ENCODE measurements at regions not wholly inside any gene's neighbourhood (a gene's known extent, or its start where the extent isn't known, plus 50 kb on each side); places are given as distances from the start of the nearest gene placed in this dataset.

DNA sequence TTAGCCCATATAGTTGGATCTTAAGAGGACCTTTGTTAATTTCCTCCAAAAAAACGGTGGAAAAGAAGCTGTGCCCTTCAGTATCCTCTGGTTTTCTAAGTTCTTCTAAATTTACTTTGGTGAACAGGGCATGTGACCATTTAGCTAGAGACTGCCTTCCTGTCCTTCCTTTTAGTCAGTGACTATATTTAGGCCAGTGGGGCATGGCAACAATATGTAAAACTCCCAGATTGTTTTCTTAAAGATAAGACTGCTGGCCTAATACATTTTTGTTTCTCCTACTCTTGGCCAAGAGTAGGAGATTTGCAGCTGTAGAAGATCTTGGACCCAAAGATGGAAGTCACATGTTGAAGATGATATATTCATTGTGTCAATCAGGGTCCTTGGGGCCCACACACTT lies 325.1 kb upstream of the DCN start:
- TF ChIP-seq, protein P1, sequence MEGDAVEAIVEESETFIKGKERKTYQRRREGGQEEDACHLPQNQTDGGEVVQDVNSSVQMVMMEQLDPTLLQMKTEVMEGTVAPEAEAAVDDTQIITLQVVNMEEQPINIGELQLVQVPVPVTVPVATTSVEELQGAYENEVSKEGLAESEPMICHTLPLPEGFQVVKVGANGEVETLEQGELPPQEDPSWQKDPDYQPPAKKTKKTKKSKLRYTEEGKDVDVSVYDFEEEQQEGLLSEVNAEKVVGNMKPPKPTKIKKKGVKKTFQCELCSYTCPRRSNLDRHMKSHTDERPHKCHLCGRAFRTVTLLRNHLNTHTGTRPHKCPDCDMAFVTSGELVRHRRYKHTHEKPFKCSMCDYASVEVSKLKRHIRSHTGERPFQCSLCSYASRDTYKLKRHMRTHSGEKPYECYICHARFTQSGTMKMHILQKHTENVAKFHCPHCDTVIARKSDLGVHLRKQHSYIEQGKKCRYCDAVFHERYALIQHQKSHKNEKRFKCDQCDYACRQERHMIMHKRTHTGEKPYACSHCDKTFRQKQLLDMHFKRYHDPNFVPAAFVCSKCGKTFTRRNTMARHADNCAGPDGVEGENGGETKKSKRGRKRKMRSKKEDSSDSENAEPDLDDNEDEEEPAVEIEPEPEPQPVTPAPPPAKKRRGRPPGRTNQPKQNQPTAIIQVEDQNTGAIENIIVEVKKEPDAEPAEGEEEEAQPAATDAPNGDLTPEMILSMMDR (IDR thresholded peaks at IDR 0.05; ENCODE audit: extremely low read depth, missing control alignments), result no peak
- no peak for DNase-seq (ENCODE audit: low spot score)

DNA sequence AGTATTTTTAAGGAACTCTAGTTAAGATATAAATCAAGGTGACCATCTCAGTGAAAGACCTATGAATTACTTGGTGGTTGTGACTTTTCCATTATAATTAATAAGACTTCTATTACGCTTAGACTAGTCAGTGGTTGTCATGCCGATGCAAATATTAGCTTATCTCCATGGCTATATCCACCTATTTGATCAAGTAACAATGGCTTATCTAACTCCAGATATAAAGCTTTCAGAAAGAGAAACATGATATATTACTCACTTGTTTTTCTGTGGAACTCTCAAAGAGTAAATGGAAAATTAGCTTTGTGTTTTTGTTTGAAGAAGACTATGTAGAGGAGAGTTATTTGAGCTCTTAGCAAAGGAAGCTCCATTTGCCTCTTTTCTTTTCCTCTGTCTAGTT lies 323.8 kb upstream of the DCN start:
- TF ChIP-seq, protein P1 (IDR thresholded peaks at IDR 0.05; ENCODE audit: extremely low read depth, missing control alignments), result no peak
- DNase-seq (ENCODE audit: low spot score), result no peak

DNA sequence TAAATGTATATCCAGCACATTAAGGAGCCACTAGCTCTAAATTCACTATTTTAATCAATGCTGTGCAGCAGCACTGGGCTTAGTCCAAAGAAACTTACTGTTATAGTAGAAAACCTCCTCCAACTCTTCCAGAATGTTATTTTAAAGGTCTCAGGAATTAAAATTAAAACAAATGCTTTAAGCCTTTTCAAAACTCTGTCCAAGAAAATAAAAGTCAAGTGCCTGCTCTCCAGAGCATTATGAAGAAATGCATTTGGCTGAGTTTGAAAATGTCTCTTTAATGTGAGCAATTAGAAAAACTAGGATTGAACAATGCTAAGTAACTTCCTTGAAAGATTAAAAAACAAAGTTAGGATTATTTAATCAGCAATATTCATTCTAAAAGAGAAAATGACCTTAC lies 322.4 kb upstream of the DCN start:
- DNase-seq (ENCODE audit: low spot score), result no peak
- TF ChIP-seq, protein P1 (IDR thresholded peaks at IDR 0.05; ENCODE audit: extremely low read depth, missing control alignments), result no peak

DNA sequence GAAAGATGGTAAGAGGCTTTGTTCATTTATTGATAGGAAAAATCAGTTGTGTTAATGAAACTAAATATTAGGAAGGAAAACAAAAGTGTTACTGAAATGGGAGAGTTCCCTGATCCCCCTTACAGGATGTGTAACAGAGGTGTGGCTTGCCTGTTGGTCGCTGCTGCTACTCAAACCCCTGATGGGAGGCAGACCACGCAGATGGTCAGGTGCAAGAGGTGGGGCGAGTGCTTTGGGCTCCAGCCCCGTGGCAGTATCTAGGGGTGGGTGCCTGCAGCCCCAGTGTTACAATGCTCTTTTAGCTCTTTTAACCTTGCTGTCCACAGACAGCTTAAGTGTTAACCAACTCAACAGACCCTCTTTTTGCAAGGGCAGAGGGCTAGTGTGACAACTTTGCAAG lies 319.6 kb upstream of the DCN start:
- TF ChIP-seq, protein P1 (IDR thresholded peaks at IDR 0.05; ENCODE audit: extremely low read depth, missing control alignments), result no peak
- DNase-seq (ENCODE audit: low spot score), result no peak

DNA sequence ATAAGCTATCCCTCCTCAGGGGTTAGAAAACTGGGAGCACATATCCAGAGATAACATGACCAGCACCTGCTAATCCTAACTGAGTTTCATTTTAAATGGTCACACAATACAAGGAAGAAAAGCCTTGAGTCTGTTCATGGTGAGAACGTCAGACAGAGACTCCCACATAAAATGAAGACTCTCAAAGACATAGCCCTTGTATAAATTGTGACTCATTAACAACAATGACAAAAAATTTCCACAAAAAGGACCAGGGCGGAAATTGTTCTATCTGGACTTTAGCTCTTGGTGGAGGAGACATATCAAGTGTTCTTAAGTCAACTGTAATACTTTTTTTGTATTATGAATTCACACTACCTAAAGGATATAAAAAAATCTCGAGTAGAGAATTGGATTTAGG lies 313.7 kb upstream of the DCN start:
- TF ChIP-seq, protein P1 (IDR thresholded peaks at IDR 0.05; ENCODE audit: extremely low read depth, missing control alignments), result no peak

DNA sequence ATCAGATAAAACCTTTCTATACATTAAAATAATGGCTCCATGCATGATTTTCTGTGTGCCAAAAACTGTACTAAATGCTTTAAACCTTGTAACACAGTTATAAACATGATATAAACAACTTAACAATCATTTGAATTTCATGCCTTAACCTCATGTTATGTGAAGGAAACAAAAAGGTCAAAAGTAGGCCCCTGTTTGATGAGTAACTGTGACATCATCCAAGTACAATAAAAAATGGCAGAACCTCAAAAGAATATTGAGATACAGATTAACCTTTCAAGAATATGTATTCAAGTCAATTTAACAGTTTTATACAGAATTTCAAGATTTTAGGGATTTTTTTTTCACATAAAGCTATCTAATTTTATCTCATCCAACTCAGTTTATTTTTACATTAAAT lies 310.7 kb upstream of the DCN start:
- no peak for DNase-seq (ENCODE audit: low spot score)
- TF ChIP-seq, protein P1 (IDR thresholded peaks at IDR 0.05; ENCODE audit: extremely low read depth, missing control alignments), result no peak

More for the DNA sequence above, 313.7 kb upstream of the DCN start:
- DNase-seq (ENCODE audit: low spot score), result no peak

DNA sequence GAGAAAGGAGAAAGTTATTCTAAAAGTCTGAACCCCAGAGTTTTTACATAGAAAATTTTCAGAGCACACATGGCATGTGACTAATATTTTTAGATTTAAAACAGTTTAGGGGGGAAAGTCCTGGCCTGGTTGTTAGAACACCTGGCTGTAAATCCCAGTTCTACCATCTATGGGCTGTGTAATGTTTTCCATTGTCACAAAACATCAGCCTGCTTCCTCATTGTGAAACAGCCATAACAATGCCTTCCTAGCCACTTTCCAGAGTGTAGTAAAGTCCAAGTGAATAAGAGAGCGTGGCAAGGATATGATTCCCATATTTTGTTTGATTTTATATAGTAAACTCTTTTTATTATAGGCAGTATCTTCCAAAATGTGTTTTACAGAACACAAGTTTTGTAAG lies 310.0 kb upstream of the DCN start:
- no peak for DNase-seq (ENCODE audit: low spot score)
- TF ChIP-seq, protein P1 (IDR thresholded peaks at IDR 0.05; ENCODE audit: extremely low read depth, missing control alignments), result no peak
